H1 (cell line): ENCODE measurements at regions not wholly inside any gene's neighbourhood (a gene's known extent, or its start where the extent isn't known, plus 50 kb on each side); places are given as distances from the start of the nearest gene placed in this dataset.

ENCODE experiments used
- CTCF ChIA-PET: fragments of 300-600 bp; sonication (Branson Sonifier 250); formaldehyde crosslinking; loops from one replicate; lab custom pipeline; 2021; ENCODE audit not compliant: partially characterized antibody; lab: Charles Lee
- POLR2A ChIA-PET: fragments of 300-600 bp; sonication (Branson Sonifier 250); formaldehyde crosslinking; loops from one replicate; lab custom pipeline; 2021; ENCODE audit warnings: inconsistent platforms; ENCODE audit not compliant: partially characterized antibody; lab: Charles Lee
- DNase-seq, 2 experiments: peaks; one replicate each; pipeline versions ENCODE4 v3.0.0 to v3.0.0-alpha.2; 2010 to 2022; ENCODE audit warnings: low spot score in 2 of 2, low read depth in 1 of 2, mixed read lengths in 1 of 2
- FAIRE-seq: peaks from 2 replicates; lab custom pipeline; 2011; peaks lifted over from hg19 to GRCh38; lab: Jason Lieb, UNC
- H2AFZ ChIP-seq: 2 replicates; pipeline ENCODE4 v1.8.1; 2012; ENCODE audit warnings: low read length, inconsistent platforms
- H2AK5ac ChIP-seq: 2 replicates; pipeline ENCODE4 v1.6.1; 2013; ENCODE audit warnings: low read depth, low read length
- H2BK120ac ChIP-seq: replicated peaks from 2 replicates; pipeline ENCODE3; 2013; ENCODE audit warnings: low read depth, low read length, inconsistent platforms
- H2BK12ac ChIP-seq: 2 replicates; pipeline ENCODE4 v1.6.1; 2013; ENCODE audit warnings: low read depth, low read length
- H2BK15ac ChIP-seq: 2 replicates; pipeline ENCODE4 v1.6.1; 2013; ENCODE audit warnings: low read length
- H2BK20ac ChIP-seq: 2 replicates; pipeline ENCODE4 v1.6.1; 2013; ENCODE audit warnings: low read length
- H2BK5ac ChIP-seq: 2 replicates; pipeline ENCODE4 v1.6.1; 2013; ENCODE audit warnings: low read depth, low read length
- H3K14ac ChIP-seq: 2 replicates; pipeline ENCODE4 v1.6.1; 2013; ENCODE audit warnings: inconsistent platforms; ENCODE audit not compliant: insufficient read length
- H3K18ac ChIP-seq: 2 replicates; pipeline ENCODE4 v1.6.1; 2013; ENCODE audit warnings: low read length; ENCODE audit errors: extremely low read depth
- H3K23ac ChIP-seq: 2 replicates; pipeline ENCODE4 v1.6.1; 2013; ENCODE audit warnings: inconsistent platforms; ENCODE audit not compliant: insufficient read length
- H3K23me2 ChIP-seq: 2 replicates; pipeline ENCODE4 v1.6.1; 2013; ENCODE audit warnings: low read depth, low read length
- H3K27ac ChIP-seq: 2 replicates; pipeline ENCODE4 v1.6.1; 2011; ENCODE audit warnings: low read depth, low read length, inconsistent platforms
- H3K27me3 ChIP-seq, 4 experiments: replicated peaks in 1 of 4; 1 replicate in 1 of 4; 2 replicates in 3 of 4; pipeline versions ENCODE4 v1.6.1 to v1.8.1; 2011 to 2013; ENCODE audit warnings: low read length in 3 of 4, mild to moderate bottlenecking in 3 of 4, inconsistent platforms in 2 of 4, mixed read lengths in 2 of 4, moderate library complexity in 1 of 4; ENCODE audit not compliant: control insufficient read depth in 3 of 4, insufficient read depth in 3 of 4; ENCODE audit errors: extremely low read depth in 1 of 4
- H3K36me3 ChIP-seq, 4 experiments: 2 replicates each; pipeline versions ENCODE4 v1.6.1 to v1.8.1; 2011 to 2013; ENCODE audit warnings: mild to moderate bottlenecking in 4 of 4, low read length in 3 of 4, moderate library complexity in 2 of 4, control low read depth in 1 of 4, inconsistent platforms in 1 of 4; ENCODE audit not compliant: insufficient read depth in 4 of 4, control insufficient read depth in 2 of 4
- H3K4ac ChIP-seq: replicated peaks from 2 replicates; pipeline ENCODE3; 2013; ENCODE audit warnings: low read length, low read depth, mixed read lengths, inconsistent platforms; ENCODE audit not compliant: insufficient read length
- H3K4me1 ChIP-seq, 4 experiments: replicated peaks in 1 of 4; 1 replicate in 1 of 4; 2 replicates in 3 of 4; pipeline versions ENCODE4 v1.6.1 to v1.8.1; 2011 to 2013; ENCODE audit warnings: low read length in 3 of 4, inconsistent platforms in 2 of 4, mixed read lengths in 1 of 4; ENCODE audit not compliant: insufficient read depth in 4 of 4, control insufficient read depth in 3 of 4
- H3K4me2 ChIP-seq, 2 experiments: 2 replicates each; pipeline versions ENCODE4 v1.6.1 to v1.8.1; 2011 to 2013; ENCODE audit warnings: low read depth in 2 of 2, low read length in 2 of 2, control low read depth in 1 of 2, inconsistent platforms in 1 of 2, mild to moderate bottlenecking in 1 of 2; ENCODE audit not compliant: insufficient read depth in 1 of 2
- H3K4me3 ChIP-seq, 4 experiments: fragments of 200-600, 300-600 bp in 1 of 4; sonication (generic), shearing (Covaris generic), sonication (Bioruptor Twin) in 1 of 4; 2 replicates each; pipeline versions ENCODE4 v1.5.1 to v1.8.1; 2011 to 2016; ENCODE audit warnings: low read length in 4 of 4, low read depth in 3 of 4, control low read depth in 2 of 4, inconsistent platforms in 2 of 4, mild to moderate bottlenecking in 2 of 4, mixed read lengths in 1 of 4, moderate library complexity in 1 of 4; ENCODE audit not compliant: insufficient read depth in 2 of 4; ENCODE audit errors: extremely low read depth in 1 of 4
- H3K56ac ChIP-seq: replicated peaks from 2 replicates; pipeline ENCODE3; 2013; ENCODE audit warnings: low read depth, mild to moderate bottlenecking, mixed read lengths, low read length, inconsistent platforms; ENCODE audit not compliant: insufficient read length
- H3K79me1 ChIP-seq: 2 replicates; pipeline ENCODE4 v1.6.1; 2013; ENCODE audit warnings: low read depth, low read length, control low read depth
- H3K79me2 ChIP-seq, 2 experiments: 2 replicates each; pipeline versions ENCODE4 v1.6.1 to v1.8.1; 2012 to 2013; ENCODE audit warnings: low read length in 2 of 2, mild to moderate bottlenecking in 2 of 2, inconsistent platforms in 1 of 2; ENCODE audit not compliant: insufficient read depth in 2 of 2, control insufficient read depth in 1 of 2
- H3K9ac ChIP-seq, 4 experiments: replicated peaks in 1 of 4; 1 replicate in 1 of 4; 2 replicates in 3 of 4; pipeline versions ENCODE4 v1.6.1 to v1.8.1; 2011 to 2013; ENCODE audit warnings: low read depth in 3 of 4, low read length in 3 of 4, control low read depth in 2 of 4, mild to moderate bottlenecking in 2 of 4, moderate library complexity in 2 of 4, inconsistent platforms in 1 of 4; ENCODE audit errors: extremely low read depth in 1 of 4
- H3K9me3 ChIP-seq, 2 experiments: 2 replicates each; pipeline versions ENCODE4 v1.6.1 to v1.8.1; 2012 to 2013; ENCODE audit warnings: mild to moderate bottlenecking in 2 of 2, moderate library complexity in 2 of 2, control low read depth in 1 of 2, inconsistent platforms in 1 of 2, low read depth in 1 of 2, low read length in 1 of 2, mixed read lengths in 1 of 2; ENCODE audit not compliant: insufficient read depth in 2 of 2
- H4K20me1 ChIP-seq, 2 experiments: replicated peaks in 1 of 2; 2 replicates each; pipeline versions ENCODE3 to v1.8.1; 2011 to 2013; ENCODE audit warnings: inconsistent platforms in 2 of 2, low read length in 2 of 2, mild to moderate bottlenecking in 1 of 2; ENCODE audit not compliant: insufficient read depth in 2 of 2, control insufficient read depth in 1 of 2
- H4K5ac ChIP-seq: 2 replicates; pipeline ENCODE4 v1.6.1; 2013; ENCODE audit warnings: low read length, low read depth, mixed read lengths, inconsistent platforms; ENCODE audit not compliant: insufficient read length
- H4K8ac ChIP-seq: 2 replicates; pipeline ENCODE4 v1.8.0; 2013; ENCODE audit warnings: mild to moderate bottlenecking, moderate library complexity, low read length, inconsistent platforms; ENCODE audit not compliant: insufficient read depth; ENCODE audit errors: extremely low read depth
- H4K91ac ChIP-seq: replicated peaks from 2 replicates; pipeline ENCODE3; 2013; ENCODE audit warnings: low read length, mixed read lengths, inconsistent platforms; ENCODE audit not compliant: insufficient read length
- BACH1 ChIP-seq: IDR thresholded peaks from 2 replicates; pipeline ENCODE4 v1.6.1; 2012; ENCODE audit warnings: low read length, improper control_type of control experiment
- GTF2F1 ChIP-seq: IDR thresholded peaks from 2 replicates; pipeline ENCODE4 v1.6.1; 2012; ENCODE audit warnings: low read depth, low read length, improper control_type of control experiment, borderline replicate concordance
- NANOG ChIP-seq: IDR thresholded peaks from 2 replicates; pipeline ENCODE4 v1.6.1; 2011; ENCODE audit warnings: low read length, low read depth, mild to moderate bottlenecking, inconsistent platforms; ENCODE audit not compliant: insufficient read depth, poor library complexity, severe bottlenecking
- POLR2A ChIP-seq, 2 experiments: IDR thresholded peaks; 1 replicate in 1 of 2; 2 replicates in 1 of 2; pipeline ENCODE4 v1.6.1; 2011; ENCODE audit warnings: low read depth in 2 of 2, low read length in 2 of 2, mild to moderate bottlenecking in 2 of 2; ENCODE audit errors: control extremely low read depth in 1 of 2
- SP2 ChIP-seq: IDR thresholded peaks from 2 replicates; pipeline ENCODE4 v1.6.1; 2012; ENCODE audit warnings: mild to moderate bottlenecking, low read length, inconsistent platforms
- YY1 ChIP-seq: IDR thresholded peaks from 2 replicates; pipeline ENCODE4 v1.6.1; 2011; ENCODE audit warnings: low read depth, mild to moderate bottlenecking, low read length
- WGBS, 2 experiments: shearing (Covaris generic) in 1 of 2; methylation state at CpG; one replicate each; pipeline versions ENCODE4 v1.1.6 to v1.1.7; 2013 to 2015; ENCODE audit warnings: low lambda C conversion rate in 2 of 2, mixed read lengths in 2 of 2, inconsistent platforms in 1 of 2, low coverage in 1 of 2, missing lambda C conversion rate in 1 of 2; ENCODE audit not compliant: insufficient replicate concordance in 2 of 2, insufficient coverage in 1 of 2, insufficient read length in 1 of 2; ENCODE audit errors: extremely low coverage in 1 of 2, missing lambda C conversion rate in 1 of 2; 5-methylcytosine and 5-hydroxymethylcytosine counted together

GRCh38 chr5:164610374-164610773, 1105.0 kb downstream of the MAT2B start:
- Histone ChIP-seq H3K27ac (no peak overlapping the region), H3K23ac (no peak overlapping the region), H2AK5ac (no peak overlapping the region), H4K5ac (no peak overlapping the region), H3K79me2 (no peaks in the 10 kb centered on the region), H2BK15ac (no peak overlapping the region), H3K27me3 (no peaks in the 10 kb centered on the region), H2BK20ac (no peak overlapping the region), H2BK120ac (no peak overlapping the region), H3K79me1 (no peaks in the 10 kb centered on the region), H3K14ac (no peak overlapping the region), H4K91ac (no peak overlapping the region), H2AFZ (no peak overlapping the region), H2BK5ac (no peak overlapping the region), H4K20me1 (no peaks in the 10 kb centered on the region), H4K8ac (no peak overlapping the region), H3K18ac (no peak overlapping the region), H3K56ac (no peak overlapping the region), H3K4me2 (no peak overlapping the region), H3K4ac (no peak overlapping the region), H3K23me2 (no peaks in the 10 kb centered on the region; the same call in 1 of the 2 replicates), H3K4me1 (no peaks in the 10 kb centered on the region), H3K4me3 (no peak overlapping the region), H3K9ac (no peak overlapping the region), H3K9me3 (no peaks in the 10 kb centered on the region), H3K36me3 (no peaks in the 10 kb centered on the region), H2BK12ac (no peak overlapping the region)
- CTCF ChIA-PET: interaction anchor here (0.9 kb wide), 1 partner anchor 18 kb away, joined by 3 read pairs; no protein-coding TSS in a partner anchor
- POLR2A ChIA-PET: no interaction called here
- 95% methylated on average over 1 of the region's 1 CpG; no CpG with 5 or more reads in 1 of the 2 experiments for WGBS, 2 experiments
- no peak for DNase-seq
- FAIRE-seq: peak; percentile 13
- TF ChIP-seq POLR2A (IDR thresholded peaks at IDR 0.05; ENCODE audit: control extremely low read depth in 1 of 2, low read depth in 2 of 2, low read length in 2 of 2) (no peak), SP2 (no peak), GTF2F1 (no peak), NANOG (no peak), YY1 (no peak), BACH1 (no peak)
